ENCODE measurements at regions not wholly inside any gene's neighbourhood (a gene's known extent, or its start where the extent isn't known, plus 50 kb on each side); places are given as distances from the start of the nearest gene placed in this dataset.
"Not testable (repeated sequence)": the region's sequence is repeated elsewhere in the genome, so short reads cannot be mapped to it uniquely, and the experiment has no call there.

DNA sequence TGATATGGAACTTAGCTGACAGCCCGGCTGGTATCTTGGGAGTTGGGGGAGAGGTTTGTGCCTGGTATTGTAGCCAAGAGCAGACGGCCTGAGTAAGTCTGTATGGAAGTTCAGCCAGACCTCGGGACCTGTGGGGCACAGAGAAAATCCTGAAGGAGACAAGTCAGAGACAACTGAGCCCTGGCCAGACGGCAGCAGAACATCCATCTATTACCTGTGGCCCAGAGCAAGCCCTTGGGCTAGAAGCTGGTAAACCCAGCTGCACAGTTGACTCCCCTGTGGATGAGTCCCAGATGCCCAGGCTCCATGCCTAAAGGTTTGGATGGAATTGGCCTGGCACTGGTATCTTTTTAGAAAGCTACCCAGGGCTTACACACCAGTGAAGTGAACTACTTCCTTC, 70.4 kb upstream of the DLG1 start:
- DNase-seq (ENCODE audit: low read depth), result no peak

- DNase-seq (ENCODE audit: low read depth), result no peak
Measured at GRCh38 chr3:197368330-197368729, 69.9 kb upstream of the DLG1 start.

- peak; percentile 54 for DNase-seq (ENCODE audit: low read depth)
Measured at GRCh38 chr3:197367081-197367780, 68.8 kb upstream of the DLG1 start.

DNA sequence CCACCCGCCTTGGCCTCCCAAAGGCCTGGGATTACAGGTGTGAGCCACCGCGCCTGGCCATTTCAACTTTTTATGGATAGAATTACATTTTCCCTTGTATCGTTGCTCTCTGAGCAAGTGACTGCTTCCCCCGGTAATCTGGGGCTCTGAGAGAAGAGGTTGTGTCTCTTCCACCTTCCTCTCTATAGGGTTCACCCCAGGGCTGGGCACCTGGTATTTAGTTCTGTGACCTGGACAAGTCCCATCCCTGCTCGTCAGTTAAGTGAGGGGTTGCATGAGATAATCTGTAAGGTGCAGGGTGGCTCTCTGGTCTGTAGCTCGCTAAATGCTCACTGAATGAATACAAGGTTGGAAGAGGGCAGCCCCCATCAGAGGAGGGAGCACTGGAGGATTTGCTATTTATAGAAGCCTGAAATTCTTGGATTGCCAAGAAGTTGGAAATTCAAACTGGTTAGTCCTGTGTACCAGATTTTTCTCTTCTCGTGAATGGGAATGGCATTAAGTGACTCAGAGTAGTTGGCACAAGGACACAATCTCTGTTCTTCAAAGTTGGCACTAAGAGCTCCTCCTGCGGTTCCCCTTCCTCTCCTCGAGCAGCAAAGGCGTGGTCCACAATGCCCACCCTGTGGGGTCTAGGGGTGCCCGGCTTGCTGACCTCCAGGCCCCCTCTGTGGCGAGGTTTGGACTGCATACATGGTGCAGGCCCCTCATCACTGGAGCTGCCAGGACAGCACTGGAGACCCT, 68.1 kb upstream of the DLG1 start:
- DNase-seq (ENCODE audit: low read depth), result no peak

DNA sequence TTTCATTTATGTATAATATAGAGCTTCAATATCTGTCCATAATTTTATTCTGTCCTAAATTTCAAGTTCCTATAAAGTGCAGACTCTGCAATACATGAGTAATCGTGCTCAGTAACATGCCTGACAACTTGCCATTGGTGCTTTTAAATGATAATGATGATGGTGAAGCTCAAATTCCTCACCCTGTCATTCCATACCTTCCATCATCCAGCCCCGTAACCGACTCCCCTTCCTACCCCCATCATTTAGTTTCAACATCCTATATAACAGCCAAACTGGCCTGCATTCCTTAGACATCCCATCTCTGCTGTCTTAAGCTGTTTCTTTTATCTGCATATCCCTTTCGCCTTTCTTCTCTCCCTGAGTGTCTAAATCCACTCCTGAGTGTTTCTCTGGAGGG, 67.2 kb upstream of the DLG1 start:
- DNase-seq (ENCODE audit: low read depth), result no peak

- no peak for DNase-seq (ENCODE audit: low read depth)
Measured at GRCh38 chr3:197364410-197365071, 66.1 kb upstream of the DLG1 start.

DNA sequence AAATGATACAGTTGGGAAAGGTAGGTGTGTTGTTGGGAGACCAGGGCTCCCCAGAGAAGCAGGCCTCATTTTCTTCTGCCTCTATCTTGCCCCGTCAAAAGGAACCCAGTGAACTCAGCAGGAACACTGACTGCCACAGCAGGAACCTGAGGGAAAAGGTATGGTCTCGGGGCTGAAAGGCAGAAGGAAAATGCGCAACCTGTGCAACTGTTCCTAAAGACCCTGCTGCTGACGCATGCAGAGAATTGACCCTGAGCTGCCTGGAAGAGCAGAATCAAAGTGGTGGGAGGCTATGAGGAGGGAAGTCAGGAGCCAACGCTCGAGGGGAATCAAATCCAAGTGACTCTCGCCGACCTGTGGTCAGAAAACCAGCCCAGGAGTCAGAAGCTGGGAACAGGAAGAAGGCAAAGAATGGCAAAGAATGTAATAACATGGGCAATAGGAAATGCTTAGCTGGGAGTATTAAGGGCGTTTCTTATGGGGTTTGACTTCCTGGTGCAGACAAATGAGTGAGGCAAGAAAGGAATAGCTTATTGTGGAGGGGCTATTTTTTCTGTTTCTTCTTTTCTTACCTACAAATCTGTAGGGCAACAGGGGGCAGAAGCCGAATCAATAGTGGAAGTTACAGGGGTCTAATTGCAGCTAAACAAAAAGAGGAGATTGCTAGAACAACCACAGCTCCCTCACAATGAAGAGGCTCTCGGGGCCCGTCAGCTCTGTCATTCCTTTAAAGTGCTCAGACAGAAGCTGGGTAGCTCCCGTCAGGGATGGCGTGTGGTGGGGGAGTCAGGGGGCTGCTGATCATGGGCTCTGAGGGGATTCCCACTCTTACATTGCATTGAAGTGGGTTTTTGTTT, 65.4 kb upstream of the DLG1 start:
- DNase-seq (ENCODE audit: low read depth), result no peak

DNA sequence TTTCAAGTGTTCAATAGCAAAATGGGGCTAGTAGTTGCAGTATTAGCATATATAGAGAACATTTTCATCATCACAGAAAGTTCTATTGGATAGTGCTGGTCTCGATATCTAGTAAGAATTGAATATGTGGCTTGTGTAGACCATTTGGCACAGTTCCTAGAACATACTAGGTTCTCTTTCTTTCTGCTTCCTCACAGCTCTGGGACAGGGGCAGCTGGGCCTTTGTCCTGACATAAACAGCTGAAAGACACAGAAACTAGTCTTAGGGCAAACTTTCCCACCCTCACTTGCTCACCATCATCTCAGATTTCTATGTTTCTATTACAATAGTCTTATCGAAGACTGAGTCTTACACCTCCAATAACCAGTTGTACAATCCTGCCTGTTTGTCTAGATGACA, 63.7 kb upstream of the DLG1 start:
- DNase-seq (ENCODE audit: low read depth), result no peak

DNA sequence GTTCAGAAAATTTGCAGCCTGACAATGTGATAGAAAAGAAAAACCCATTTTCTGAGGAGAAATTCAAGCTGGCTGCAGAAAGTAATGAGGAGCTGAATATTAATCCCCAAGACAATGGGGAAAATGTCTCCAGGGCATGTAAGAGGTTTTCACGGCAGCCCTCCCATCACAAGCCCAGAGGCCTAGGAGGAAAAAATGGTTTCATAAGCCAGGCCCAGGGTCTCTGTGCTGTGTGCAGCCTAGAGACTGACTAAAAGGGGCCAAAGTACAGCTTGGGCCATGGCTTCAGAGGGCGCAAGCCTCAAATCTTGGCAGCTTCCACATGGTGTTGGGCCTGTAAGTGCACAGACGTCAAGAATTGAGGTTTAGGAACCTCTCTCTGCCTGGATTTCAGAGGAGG, 61.7 kb upstream of the DLG1 start:
- not testable (repeated sequence) for DNase-seq (ENCODE audit: low read depth)

DNA sequence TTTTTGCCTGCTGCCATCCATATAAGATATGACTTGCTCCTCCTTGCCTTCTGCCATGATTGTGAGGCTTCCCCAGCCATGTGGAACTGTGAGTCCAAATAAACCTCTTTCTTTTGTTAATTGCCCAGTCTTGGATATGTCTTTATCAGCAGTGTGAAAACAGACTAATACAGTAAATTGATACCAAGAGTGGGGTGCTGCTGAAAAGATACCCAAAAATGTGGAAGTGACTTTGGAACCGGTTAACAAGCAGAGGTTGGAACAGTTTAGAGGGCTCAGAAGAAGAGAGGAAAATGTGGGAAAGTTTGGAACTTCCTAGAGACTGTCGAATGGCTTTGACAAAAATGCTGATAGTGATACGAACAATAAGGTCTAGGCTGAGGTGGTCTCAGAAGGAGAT, 61.1 kb upstream of the DLG1 start:
- not testable (repeated sequence) for DNase-seq (ENCODE audit: low read depth)

GRCh38 chr3:197356741-197357140, 58.3 kb upstream of the DLG1 start:
- no peak for DNase-seq (ENCODE audit: low read depth)

DNA sequence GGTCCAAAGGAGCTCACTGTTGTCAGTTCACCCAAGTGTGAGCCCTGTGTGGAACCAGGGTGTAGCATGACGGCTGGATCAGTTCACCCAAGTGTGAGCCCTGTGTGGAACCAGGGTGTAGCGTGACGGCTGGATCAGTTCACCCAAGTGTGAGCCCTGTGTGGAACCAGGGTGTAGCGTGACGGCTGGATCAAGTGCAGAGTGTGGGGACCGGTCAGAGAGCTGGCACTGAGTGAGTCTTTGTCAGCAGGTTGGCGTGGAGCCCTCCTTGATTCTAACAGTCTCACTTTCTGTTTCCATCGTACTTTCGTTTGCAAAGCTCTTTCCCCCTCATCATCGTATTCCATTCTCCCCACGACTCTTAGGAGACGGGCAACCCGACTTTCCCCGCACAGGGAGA, 57.9 kb upstream of the DLG1 start:
- no peak for DNase-seq (ENCODE audit: low read depth)

- no peak for DNase-seq (ENCODE audit: low read depth)
Measured at GRCh38 chr3:197355713-197356112, 57.3 kb upstream of the DLG1 start.

- peak; percentile 40 for DNase-seq (ENCODE audit: low read depth)
Measured at GRCh38 chr3:197354568-197355001, 56.2 kb upstream of the DLG1 start.

GRCh38 chr3:197353867-197354567, 55.6 kb upstream of the DLG1 start:
- no peak for DNase-seq (ENCODE audit: low read depth)

GRCh38 chr3:197353001-197353866, 54.8 kb upstream of the DLG1 start:
- no peak for DNase-seq (ENCODE audit: low read depth)

GRCh38 chr3:197352382-197352781, 54.0 kb upstream of the DLG1 start:
- DNase-seq (ENCODE audit: low read depth), result no peak

DNA sequence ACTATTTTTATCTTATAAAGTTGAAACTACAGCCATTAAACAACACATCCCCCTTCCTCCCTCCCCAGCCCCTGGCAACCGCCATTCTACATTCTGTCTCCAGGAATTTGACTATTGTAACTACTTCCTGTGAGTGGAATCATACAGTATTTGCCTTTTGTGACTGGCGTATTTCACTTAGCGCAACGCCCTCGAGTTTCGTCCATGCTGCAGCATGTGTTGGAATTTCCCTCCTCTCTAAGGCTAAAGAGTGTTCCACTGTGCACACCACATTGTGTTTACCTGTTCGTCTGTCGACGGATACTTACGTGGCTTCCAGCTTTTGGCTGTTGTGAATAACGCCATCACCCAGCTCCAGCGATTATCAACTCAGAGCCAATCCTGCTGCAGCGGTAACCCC, 52.0 kb upstream of the DLG1 start:
- no peak for DNase-seq (ENCODE audit: low read depth)

DNA sequence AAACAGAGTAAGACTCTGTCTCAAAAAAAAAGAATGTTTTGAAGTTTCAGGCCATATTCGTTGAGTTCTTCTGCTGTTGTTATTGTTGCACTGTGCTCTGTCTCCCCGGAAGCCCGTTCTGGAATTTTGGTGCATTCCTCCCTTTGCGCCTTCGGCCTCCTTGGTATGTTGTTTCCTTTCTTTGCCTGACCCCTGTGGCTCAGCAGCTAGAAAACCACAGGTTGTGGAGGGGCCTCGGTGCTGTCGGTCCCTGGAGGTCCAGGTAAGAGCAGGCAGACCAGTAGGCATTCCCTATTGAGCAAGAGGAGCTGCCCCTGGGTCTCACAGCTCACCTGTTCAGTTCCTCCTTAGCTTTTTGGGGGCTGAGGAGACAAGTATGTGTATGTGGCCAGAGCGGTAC, 51.0 kb upstream of the DLG1 start:
- no peak for DNase-seq (ENCODE audit: low read depth)
